PC-9 (cell line): ENCODE measurements at regions not wholly inside any gene's neighbourhood (a gene's known extent, or its start where the extent isn't known, plus 50 kb on each side); places are given as distances from the start of the nearest gene placed in this dataset.

Experiments
- BruUV-seq: library from RNA; stranded (reverse); fragments of 400-500 nt; replicated peaks from 2 replicates; lab custom pipeline; 2021; lab: Mats Ljungman, UMichigan
- CTCF ChIA-PET: fragments of 300-600 bp; sonication (Branson Sonifier 250); formaldehyde crosslinking; loops from one replicate; lab custom pipeline; 2022; ENCODE audit warnings: antibody characterized with exemption; lab: Charles Lee
- POLR2A ChIA-PET: fragments of 300-600 bp; sonication (Branson Sonifier 250); formaldehyde crosslinking; loops from one replicate; lab custom pipeline; 2022; ENCODE audit warnings: antibody characterized with exemption; ENCODE audit not compliant: unreplicated experiment; lab: Charles Lee
- DNase-seq, 2 experiments: peaks; one replicate each; pipeline versions ENCODE4 v3.0.0 to v3.0.0-alpha.2; 2015 to 2022; ENCODE audit warnings: mixed read lengths in 1 of 2
- H2AFZ ChIP-seq: fragments of 200-600 bp; sonication (generic); 2 replicates; pipeline ENCODE4 v1.8.1; 2017; ENCODE audit warnings: antibody characterized with exemption
- H3F3A ChIP-seq: fragments of 200-600 bp; sonication (generic); 2 replicates; pipeline ENCODE4 v1.8.1; 2017; ENCODE audit warnings: antibody characterized with exemption, mild to moderate bottlenecking, low read depth; ENCODE audit not compliant: insufficient read depth
- H3K27ac ChIP-seq: fragments of 200-600 bp; sonication (generic); 2 replicates; pipeline ENCODE4 v1.6.1; 2016; ENCODE audit warnings: mixed run types
- H3K27me3 ChIP-seq: fragments of 200-600 bp; sonication (generic); 2 replicates; pipeline ENCODE4 v1.6.1; 2016; ENCODE audit warnings: low read depth, mixed run types; ENCODE audit not compliant: insufficient read depth
- H3K36me3 ChIP-seq: fragments of 200-600 bp; sonication (generic); 2 replicates; pipeline ENCODE4 v1.6.1; 2016; ENCODE audit warnings: low read depth, mixed run types
- H3K4me1 ChIP-seq: fragments of 200-600 bp; sonication (generic); replicated peaks from 2 replicates; pipeline ENCODE4 v1.6.1; 2016; ENCODE audit warnings: mixed run types; ENCODE audit not compliant: insufficient read depth
- H3K4me2 ChIP-seq: fragments of 200-600 bp; sonication (generic); 2 replicates; pipeline ENCODE4 v1.6.1; 2017; ENCODE audit warnings: mixed run types
- H3K4me3 ChIP-seq: fragments of 200-600 bp; sonication (generic); 2 replicates; pipeline ENCODE4 v1.6.1; 2016; ENCODE audit warnings: mixed run types
- H3K79me2 ChIP-seq: fragments of 200-600 bp; sonication (generic); 2 replicates; pipeline ENCODE4 v1.6.1; 2017; ENCODE audit warnings: low read depth, mixed run types
- H3K9me2 ChIP-seq: fragments of 200-600 bp; sonication (generic); 2 replicates; pipeline ENCODE4 v1.8.1; 2017; ENCODE audit warnings: mild to moderate bottlenecking; ENCODE audit not compliant: insufficient read depth
- H3K9me3 ChIP-seq: fragments of 200-600 bp; sonication (generic); 2 replicates; pipeline ENCODE4 v1.8.1; 2016; ENCODE audit warnings: low read depth; ENCODE audit not compliant: insufficient read depth
- H4K20me1 ChIP-seq: fragments of 200-600 bp; sonication (generic); 2 replicates; pipeline ENCODE4 v1.8.1; 2017; ENCODE audit not compliant: insufficient read depth
- EZH2 ChIP-seq: fragments of 200-600 bp; sonication (generic); IDR thresholded peaks from 2 replicates; pipeline ENCODE4 v1.8.0; 2017; ENCODE audit warnings: antibody characterized with exemption, low read depth
- intact Hi-C: fragments of 100-400 bp; cut with micrococcal nuclease; formaldehyde crosslinking; loops from one replicate; pipeline ENCODE4 v1.10.0; 2022; ENCODE audit not compliant: unreplicated experiment
- TF ChIP-seq, protein P1 (sequence below): fragments of 200-600 bp; sonication (generic); conservative IDR thresholded peaks from 2 replicates; pipeline ENCODE4 v1.6.1; 2017; ENCODE audit warnings: mixed run types, antibody characterized with exemption, mild to moderate bottlenecking, moderate library complexity

- Histone ChIP-seq H3F3A (no peaks in the 10 kb centered on the region), H3K4me3 (no peak overlapping the region), H3K27ac (no peak overlapping the region), H3K9me3 (no peaks in the 10 kb centered on the region), H3K4me1 (no peaks in the 10 kb centered on the region), H2AFZ (no peak overlapping the region), H4K20me1 (no peaks in the 10 kb centered on the region), H3K9me2 (no peaks in the 10 kb centered on the region), H3K4me2 (no peak overlapping the region), H3K36me3 (no peaks in the 10 kb centered on the region), H3K27me3 (no peaks in the 10 kb centered on the region), H3K79me2 (no peaks in the 10 kb centered on the region)
- no peak for TF ChIP-seq EZH2
- TF ChIP-seq, protein P1, sequence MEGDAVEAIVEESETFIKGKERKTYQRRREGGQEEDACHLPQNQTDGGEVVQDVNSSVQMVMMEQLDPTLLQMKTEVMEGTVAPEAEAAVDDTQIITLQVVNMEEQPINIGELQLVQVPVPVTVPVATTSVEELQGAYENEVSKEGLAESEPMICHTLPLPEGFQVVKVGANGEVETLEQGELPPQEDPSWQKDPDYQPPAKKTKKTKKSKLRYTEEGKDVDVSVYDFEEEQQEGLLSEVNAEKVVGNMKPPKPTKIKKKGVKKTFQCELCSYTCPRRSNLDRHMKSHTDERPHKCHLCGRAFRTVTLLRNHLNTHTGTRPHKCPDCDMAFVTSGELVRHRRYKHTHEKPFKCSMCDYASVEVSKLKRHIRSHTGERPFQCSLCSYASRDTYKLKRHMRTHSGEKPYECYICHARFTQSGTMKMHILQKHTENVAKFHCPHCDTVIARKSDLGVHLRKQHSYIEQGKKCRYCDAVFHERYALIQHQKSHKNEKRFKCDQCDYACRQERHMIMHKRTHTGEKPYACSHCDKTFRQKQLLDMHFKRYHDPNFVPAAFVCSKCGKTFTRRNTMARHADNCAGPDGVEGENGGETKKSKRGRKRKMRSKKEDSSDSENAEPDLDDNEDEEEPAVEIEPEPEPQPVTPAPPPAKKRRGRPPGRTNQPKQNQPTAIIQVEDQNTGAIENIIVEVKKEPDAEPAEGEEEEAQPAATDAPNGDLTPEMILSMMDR, result no peak
- ChIA-PET CTCF (no interaction called here), POLR2A (no interaction called here)
- intact Hi-C loops, result no loop called here
- no peak for DNase-seq
- no TSS peak for BruUV-seq
Observed at GRCh38 chr12:95418142-95418541, 55.8 kb upstream of the METAP2 start.
